CD4-positive, alpha-beta T cell (primary cell): ENCODE measurements at regions not wholly inside any gene's neighbourhood (a gene's known extent, or its start where the extent isn't known, plus 50 kb on each side); places are given as distances from the start of the nearest gene placed in this dataset.

ENCODE experiments used
- ATAC-seq: fragments of 200-7000 bp; cut with Tn5 transposase; one replicate; pipeline ENCODE4 v1.10.0; 2022; ENCODE audit warnings: mild to moderate bottlenecking; ENCODE audit not compliant: poor library complexity
- CTCF ChIA-PET: fragments of 350-600 bp; sonication (Branson Sonifier 250); formaldehyde crosslinking; loops from one replicate; lab custom pipeline; 2021; ENCODE audit warnings: antibody characterized with exemption, inconsistent platforms; lab: Charles Lee
- POLR2A ChIA-PET: fragments of 350-600 bp; sonication (Branson Sonifier 250); formaldehyde crosslinking; loops from one replicate; lab custom pipeline; 2021; ENCODE audit warnings: antibody characterized with exemption, inconsistent platforms; lab: Charles Lee
- DNase-seq, 14 experiments: peaks; one replicate each; pipeline ENCODE4 v3.0.0-alpha.2; 2013 to 2020; ENCODE audit warnings: mixed read lengths in 2 of 14
- H3K27ac ChIP-seq, 2 donors: one replicate each; pipeline versions ENCODE4 v1.5.1 to v1.7.0; 2013; ENCODE audit warnings: low read length in 2 of 2, low read depth in 1 of 2, mild to moderate bottlenecking in 1 of 2
- H3K27me3 ChIP-seq, 2 experiments: 1 replicate in 1 of 2; 2 replicates in 1 of 2; pipeline versions ENCODE4 v1.6.1 to v1.7.0; 2013; ENCODE audit warnings: low read length in 2 of 2, control low read depth in 1 of 2, mild to moderate bottlenecking in 1 of 2, moderate library complexity in 1 of 2; ENCODE audit not compliant: insufficient read depth in 2 of 2, control insufficient read depth in 1 of 2
- H3K36me3 ChIP-seq: one replicate; pipeline ENCODE4 v1.6.1; 2013; ENCODE audit warnings: low read length, control low read depth; ENCODE audit not compliant: insufficient read depth
- H3K4me1 ChIP-seq: one replicate; pipeline ENCODE4 v1.6.1; 2013; ENCODE audit warnings: low read length, control low read depth; ENCODE audit not compliant: insufficient read depth
- H3K4me3 ChIP-seq: one replicate; pipeline ENCODE4 v1.5.1; 2013; ENCODE audit warnings: mild to moderate bottlenecking, low read length, moderate library complexity
- H3K9me3 ChIP-seq, 2 experiments: 1 replicate in 1 of 2; 2 replicates in 1 of 2; pipeline versions ENCODE4 v1.6.1 to v1.7.0; 2013; ENCODE audit warnings: low read length in 2 of 2, mild to moderate bottlenecking in 2 of 2, control low read depth in 1 of 2, moderate library complexity in 1 of 2; ENCODE audit not compliant: control insufficient read depth in 1 of 2, insufficient read depth in 1 of 2
- H3K27ac Mint-ChIP-seq: one replicate; pipeline ENCODE4 v1.8.0; 2020; ENCODE audit warnings: mixed read lengths
- H3K27me3 Mint-ChIP-seq: one replicate; pipeline ENCODE4 v1.8.0; 2021; ENCODE audit warnings: mixed read lengths
- H3K36me3 Mint-ChIP-seq: one replicate; pipeline ENCODE4 v1.8.0; 2021; ENCODE audit warnings: low read depth, mixed read lengths
- H3K4me1 Mint-ChIP-seq: one replicate; pipeline ENCODE4 v1.8.0; 2021; ENCODE audit warnings: low read depth, mixed read lengths
- H3K4me3 Mint-ChIP-seq: one replicate; pipeline ENCODE4 v1.8.0; 2020; ENCODE audit warnings: mild to moderate bottlenecking, mixed read lengths
- H3K9me3 Mint-ChIP-seq: one replicate; pipeline ENCODE4 v1.8.0; 2020; ENCODE audit warnings: mixed read lengths
- intact Hi-C, 2 experiments: fragments of 100-400 bp; cut with DNase I in 1 of 2; cut with micrococcal nuclease in 1 of 2; formaldehyde crosslinking; loops; one replicate each; pipeline versions ENCODE4 v1.15.1 to v1.9.0; 2023 to 2025; cut with DNase I, micrococcal nuclease
- TF ChIP-seq, protein P1 (sequence below): fragments of 200-600 bp; IDR thresholded peaks from one replicate; pipeline ENCODE4 v1.8.0; 2022; ENCODE audit warnings: antibody characterized with exemption, mild to moderate bottlenecking

- Histone ChIP-seq H3K4me1 (no peaks in the 10 kb centered on the region), H3K4me3 (no peak overlapping the region), H3K27ac (no peak overlapping the region), H3K27me3 (peaks cover 0 to 3% of the 10 kb centered on the region in 2 experiments), H3K9me3 (peaks cover 0 to 15% of the 10 kb centered on the region in 2 experiments), H3K36me3 (no peaks in the 10 kb centered on the region)
- no peak overlapping the region for H3K4me3 Mint-ChIP-seq
- intact Hi-C loops, result no loop called here
- ChIA-PET POLR2A (no interaction called here), CTCF (no interaction called here)
- no peaks in the 10 kb centered on the region for H3K4me1 Mint-ChIP-seq
- TF ChIP-seq, protein P1, sequence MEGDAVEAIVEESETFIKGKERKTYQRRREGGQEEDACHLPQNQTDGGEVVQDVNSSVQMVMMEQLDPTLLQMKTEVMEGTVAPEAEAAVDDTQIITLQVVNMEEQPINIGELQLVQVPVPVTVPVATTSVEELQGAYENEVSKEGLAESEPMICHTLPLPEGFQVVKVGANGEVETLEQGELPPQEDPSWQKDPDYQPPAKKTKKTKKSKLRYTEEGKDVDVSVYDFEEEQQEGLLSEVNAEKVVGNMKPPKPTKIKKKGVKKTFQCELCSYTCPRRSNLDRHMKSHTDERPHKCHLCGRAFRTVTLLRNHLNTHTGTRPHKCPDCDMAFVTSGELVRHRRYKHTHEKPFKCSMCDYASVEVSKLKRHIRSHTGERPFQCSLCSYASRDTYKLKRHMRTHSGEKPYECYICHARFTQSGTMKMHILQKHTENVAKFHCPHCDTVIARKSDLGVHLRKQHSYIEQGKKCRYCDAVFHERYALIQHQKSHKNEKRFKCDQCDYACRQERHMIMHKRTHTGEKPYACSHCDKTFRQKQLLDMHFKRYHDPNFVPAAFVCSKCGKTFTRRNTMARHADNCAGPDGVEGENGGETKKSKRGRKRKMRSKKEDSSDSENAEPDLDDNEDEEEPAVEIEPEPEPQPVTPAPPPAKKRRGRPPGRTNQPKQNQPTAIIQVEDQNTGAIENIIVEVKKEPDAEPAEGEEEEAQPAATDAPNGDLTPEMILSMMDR, result no peak
- DNase-seq (no peak), ATAC-seq (no peak)
- peaks cover 4% of the 10 kb centered on the region for H3K27me3 Mint-ChIP-seq
- H3K36me3 Mint-ChIP-seq, result no peaks in the 10 kb centered on the region
- no peak overlapping the region for H3K27ac Mint-ChIP-seq
- H3K9me3 Mint-ChIP-seq, result peaks cover 4% of the 10 kb centered on the region
Measured at GRCh38 chr4:103308248-103308561, 110.1 kb upstream of the CENPE start.

DNA sequence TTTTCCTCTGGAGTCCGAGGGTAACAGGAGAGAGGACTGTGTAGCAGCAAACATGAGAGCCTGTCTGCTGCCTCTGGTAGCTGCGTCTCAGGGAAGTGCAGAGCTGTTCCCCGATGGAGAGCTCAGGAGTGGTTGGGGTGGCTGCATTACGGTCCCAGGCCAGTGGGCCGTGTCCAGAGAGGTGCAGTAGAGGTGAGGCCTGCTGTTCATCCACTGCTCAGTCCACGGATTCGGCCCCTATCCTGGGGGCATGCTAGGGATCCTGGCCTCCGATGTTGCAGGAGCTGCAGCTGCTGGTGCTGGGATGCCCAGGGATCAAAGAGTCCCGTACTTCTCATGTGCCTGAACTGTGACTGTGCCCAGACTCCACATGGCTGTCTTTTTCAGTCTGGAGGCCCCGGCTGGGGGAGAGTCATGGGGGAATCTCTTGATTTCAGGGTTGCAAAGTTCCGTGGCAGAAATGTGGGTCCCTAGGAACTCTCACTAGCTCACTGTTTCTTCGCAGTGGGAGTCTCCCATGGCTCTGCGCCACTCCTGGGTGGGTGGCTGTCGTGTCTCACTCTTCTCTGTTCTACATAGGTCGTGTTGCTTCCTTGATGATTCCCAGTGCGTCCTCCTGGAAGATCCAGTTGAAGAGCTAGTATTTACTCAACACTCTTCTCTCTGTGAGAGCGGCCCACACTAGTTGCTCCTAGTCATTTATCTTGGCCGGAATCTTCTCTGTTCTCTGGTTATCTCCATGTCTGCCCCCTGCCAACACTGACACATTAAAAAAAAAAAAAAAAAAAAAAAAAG is 109.5 kb upstream of the CENPE start:
- Histone ChIP-seq H3K9me3 (peaks cover 0 to 15% of the 10 kb centered on the region in 2 experiments), H3K27ac (no peak overlapping the region), H3K36me3 (no peaks in the 10 kb centered on the region), H3K27me3 (peaks cover 0 to 3% of the 10 kb centered on the region in 2 experiments), H3K4me1 (no peaks in the 10 kb centered on the region), H3K4me3 (no peak overlapping the region)
- intact Hi-C loops, result no loop called here
- Mint-ChIP-seq H3K36me3 (no peaks in the 10 kb centered on the region), H3K4me1 (no peaks in the 10 kb centered on the region), H3K9me3 (peaks cover 4% of the 10 kb centered on the region), H3K27me3 (peaks cover 4% of the 10 kb centered on the region), H3K27ac (no peak overlapping the region), H3K4me3 (no peak overlapping the region)
- TF ChIP-seq, protein P1, result no peak
- POLR2A ChIA-PET, result no interaction called here
- DNase-seq, result no peak
- CTCF ChIA-PET, result no interaction called here
- ATAC-seq, result no peak

GRCh38 chr4:103306870-103307375 is 108.8 kb upstream of the CENPE start:
- no peak for ATAC-seq
- no peaks in the 10 kb centered on the region for H3K36me3 ChIP-seq
- ChIA-PET POLR2A (no interaction called here), CTCF (no interaction called here)
- Mint-ChIP-seq H3K27me3 (peaks cover 4% of the 10 kb centered on the region), H3K36me3 (no peaks in the 10 kb centered on the region), H3K27ac (no peak overlapping the region), H3K4me3 (no peak overlapping the region), H3K4me1 (no peaks in the 10 kb centered on the region), H3K9me3 (peaks cover 4% of the 10 kb centered on the region)
- DNase-seq, result no peak
- intact Hi-C loops, result no loop called here
- peaks cover 0 to 15% of the 10 kb centered on the region in 2 experiments for H3K9me3 ChIP-seq
- H3K4me3 ChIP-seq, result no peak overlapping the region
- H3K4me1 ChIP-seq, result no peaks in the 10 kb centered on the region
- H3K27me3 ChIP-seq, result peaks cover 0 to 3% of the 10 kb centered on the region in 2 experiments
- TF ChIP-seq, protein P1, result no peak
- no peak overlapping the region for H3K27ac ChIP-seq
